ENCODE measurements at regions not wholly inside any gene's neighbourhood (a gene's known extent, or its start where the extent isn't known, plus 50 kb on each side); places are given as distances from the start of the nearest gene placed in this dataset.
A peak's percentile ranks its signal among the peaks of the same experiment; 100 is the strongest.

- H3K4me3 Mint-ChIP-seq: no peak overlapping the region
- DNase-seq (ENCODE audit: low spot score): no peak
Observed at GRCh38 chr9:96136992-96137670, 164.8 kb downstream of the HSD17B3 start.

GRCh38 chr9:96135753-96136290, 166.2 kb downstream of the HSD17B3 start:
- no peak overlapping the region for H3K27ac Mint-ChIP-seq
- DNase-seq (ENCODE audit: low spot score): no peak
- intact Hi-C loops (cut with micrococcal nuclease): no loop called here
- peaks cover 9% of the 10 kb centered on the region for H3K27me3 Mint-ChIP-seq (ENCODE audit: insufficient read depth)
- peaks cover 15% of the 10 kb centered on the region for H3K4me1 Mint-ChIP-seq (ENCODE audit: low read depth)
- H3K9me3 Mint-ChIP-seq: no peaks in the 10 kb centered on the region
- no peak overlapping the region for H3K4me3 Mint-ChIP-seq
- H3K36me3 Mint-ChIP-seq (ENCODE audit: low read depth): no peaks in the 10 kb centered on the region

More at GRCh38 chr9:96136992-96137670, 164.8 kb downstream of the HSD17B3 start:
- Mint-ChIP-seq H3K9me3 (no peaks in the 10 kb centered on the region), H3K27ac (peak overlapping the region; percentile 13), H3K4me1 (ENCODE audit: low read depth) (peaks cover 15% of the 10 kb centered on the region), H3K27me3 (ENCODE audit: insufficient read depth) (peaks cover 8% of the 10 kb centered on the region), H3K36me3 (ENCODE audit: low read depth) (no peaks in the 10 kb centered on the region)
- intact Hi-C loops (cut with micrococcal nuclease): no loop called here

GRCh38 chr9:96135076-96135752, 166.8 kb downstream of the HSD17B3 start:
- intact Hi-C loops (cut with micrococcal nuclease): no loop called here
- H3K4me3 Mint-ChIP-seq: no peak overlapping the region
- H3K36me3 Mint-ChIP-seq (ENCODE audit: low read depth): no peaks in the 10 kb centered on the region
- DNase-seq (ENCODE audit: low spot score): no peak
- peaks cover 12% of the 10 kb centered on the region for H3K27me3 Mint-ChIP-seq (ENCODE audit: insufficient read depth)
- H3K4me1 Mint-ChIP-seq (ENCODE audit: low read depth): peaks cover 15% of the 10 kb centered on the region
- no peak overlapping the region for H3K27ac Mint-ChIP-seq
- no peaks in the 10 kb centered on the region for H3K9me3 Mint-ChIP-seq

- peaks cover 15% of the 10 kb centered on the region for H3K4me1 Mint-ChIP-seq (ENCODE audit: low read depth)
Observed at GRCh38 chr9:96133321-96134021, 168.5 kb downstream of the HSD17B3 start.

GRCh38 chr9:96131825-96132224, 170.2 kb downstream of the HSD17B3 start:
- Mint-ChIP-seq H3K36me3 (ENCODE audit: low read depth) (no peaks in the 10 kb centered on the region), H3K4me3 (no peak overlapping the region), H3K27ac (no peak overlapping the region), H3K4me1 (ENCODE audit: low read depth) (peaks cover 8% of the 10 kb centered on the region), H3K27me3 (ENCODE audit: insufficient read depth) (peaks cover 15% of the 10 kb centered on the region), H3K9me3 (no peaks in the 10 kb centered on the region)
- intact Hi-C loops (cut with micrococcal nuclease): no loop called here
- DNase-seq (ENCODE audit: low spot score): no peak

More at GRCh38 chr9:96133321-96134021, 168.5 kb downstream of the HSD17B3 start:
- no peak overlapping the region for H3K27ac Mint-ChIP-seq
- no peak overlapping the region for H3K4me3 Mint-ChIP-seq
- DNase-seq (ENCODE audit: low spot score): no peak
- no peaks in the 10 kb centered on the region for H3K9me3 Mint-ChIP-seq
- no peaks in the 10 kb centered on the region for H3K36me3 Mint-ChIP-seq (ENCODE audit: low read depth)
- intact Hi-C loops (cut with micrococcal nuclease): no loop called here
- H3K27me3 Mint-ChIP-seq (ENCODE audit: insufficient read depth): peaks cover 14% of the 10 kb centered on the region

GRCh38 chr9:96130970-96131369, 171.0 kb downstream of the HSD17B3 start:
- no peak for DNase-seq (ENCODE audit: low spot score)
- no peak overlapping the region for H3K27ac Mint-ChIP-seq
- H3K27me3 Mint-ChIP-seq (ENCODE audit: insufficient read depth): peaks cover 15% of the 10 kb centered on the region
- H3K36me3 Mint-ChIP-seq (ENCODE audit: low read depth): no peaks in the 10 kb centered on the region
- no peak overlapping the region for H3K4me3 Mint-ChIP-seq
- intact Hi-C loops (cut with micrococcal nuclease): no loop called here
- peaks cover 7% of the 10 kb centered on the region for H3K4me1 Mint-ChIP-seq (ENCODE audit: low read depth)
- H3K9me3 Mint-ChIP-seq: no peaks in the 10 kb centered on the region

- peaks cover 15% of the 10 kb centered on the region for H3K27me3 Mint-ChIP-seq (ENCODE audit: insufficient read depth)
- H3K36me3 Mint-ChIP-seq (ENCODE audit: low read depth): no peaks in the 10 kb centered on the region
- no peaks in the 10 kb centered on the region for H3K4me1 Mint-ChIP-seq (ENCODE audit: low read depth)
- DNase-seq (ENCODE audit: low spot score): no peak
- no peak overlapping the region for H3K4me3 Mint-ChIP-seq
- H3K27ac Mint-ChIP-seq: no peak overlapping the region
- intact Hi-C loops (cut with micrococcal nuclease): no loop called here
- H3K9me3 Mint-ChIP-seq: no peaks in the 10 kb centered on the region
Observed at GRCh38 chr9:96129747-96130146, 172.2 kb downstream of the HSD17B3 start.

GRCh38 chr9:96128880-96129279, 173.1 kb downstream of the HSD17B3 start:
- Mint-ChIP-seq H3K36me3 (ENCODE audit: low read depth) (no peaks in the 10 kb centered on the region), H3K9me3 (no peaks in the 10 kb centered on the region), H3K27ac (no peak overlapping the region), H3K4me3 (no peak overlapping the region), H3K27me3 (ENCODE audit: insufficient read depth) (peaks cover 15% of the 10 kb centered on the region), H3K4me1 (ENCODE audit: low read depth) (no peaks in the 10 kb centered on the region)
- intact Hi-C loops (cut with micrococcal nuclease): no loop called here
- DNase-seq (ENCODE audit: low spot score): no peak

- H3K4me3 Mint-ChIP-seq: no peak overlapping the region
- H3K27me3 Mint-ChIP-seq (ENCODE audit: insufficient read depth): peaks cover 9% of the 10 kb centered on the region
- intact Hi-C loops (cut with micrococcal nuclease): no loop called here
- H3K4me1 Mint-ChIP-seq (ENCODE audit: low read depth): peaks cover 3% of the 10 kb centered on the region
- H3K36me3 Mint-ChIP-seq (ENCODE audit: low read depth): no peaks in the 10 kb centered on the region
- no peaks in the 10 kb centered on the region for H3K9me3 Mint-ChIP-seq
- no peak for DNase-seq (ENCODE audit: low spot score)
- H3K27ac Mint-ChIP-seq: no peak overlapping the region
Observed at GRCh38 chr9:96126321-96126881, 175.6 kb downstream of the HSD17B3 start.

GRCh38 chr9:96125624-96126023, 176.4 kb downstream of the HSD17B3 start:
- Mint-ChIP-seq H3K27me3 (ENCODE audit: insufficient read depth) (peaks cover 11% of the 10 kb centered on the region), H3K27ac (no peak overlapping the region), H3K4me3 (no peak overlapping the region), H3K4me1 (ENCODE audit: low read depth) (peaks cover 11% of the 10 kb centered on the region), H3K9me3 (no peaks in the 10 kb centered on the region), H3K36me3 (ENCODE audit: low read depth) (no peaks in the 10 kb centered on the region)
- intact Hi-C loops (cut with micrococcal nuclease): no loop called here
- no peak for DNase-seq (ENCODE audit: low spot score)

GRCh38 chr9:96122751-96123150, 179.2 kb downstream of the HSD17B3 start:
- peaks cover 21% of the 10 kb centered on the region for H3K4me1 Mint-ChIP-seq (ENCODE audit: low read depth)
- no peaks in the 10 kb centered on the region for H3K9me3 Mint-ChIP-seq
- intact Hi-C loops (cut with micrococcal nuclease): no loop called here
- H3K27me3 Mint-ChIP-seq (ENCODE audit: insufficient read depth): peaks cover 11% of the 10 kb centered on the region
- no peaks in the 10 kb centered on the region for H3K36me3 Mint-ChIP-seq (ENCODE audit: low read depth)
- no peak for DNase-seq (ENCODE audit: low spot score)
- no peak overlapping the region for H3K4me3 Mint-ChIP-seq
- no peak overlapping the region for H3K27ac Mint-ChIP-seq

- peaks cover 26% of the 10 kb centered on the region for H3K4me1 Mint-ChIP-seq (ENCODE audit: low read depth)
- H3K9me3 Mint-ChIP-seq: no peaks in the 10 kb centered on the region
- no peak overlapping the region for H3K27ac Mint-ChIP-seq
- peaks cover 11% of the 10 kb centered on the region for H3K27me3 Mint-ChIP-seq (ENCODE audit: insufficient read depth)
- intact Hi-C loops (cut with micrococcal nuclease): no loop called here
- DNase-seq (ENCODE audit: low spot score): no peak
- no peak overlapping the region for H3K4me3 Mint-ChIP-seq
- H3K36me3 Mint-ChIP-seq (ENCODE audit: low read depth): no peaks in the 10 kb centered on the region
Observed at GRCh38 chr9:96122282-96122681, 179.7 kb downstream of the HSD17B3 start.

- Mint-ChIP-seq H3K27me3 (ENCODE audit: insufficient read depth) (peaks cover 11% of the 10 kb centered on the region), H3K4me3 (no peak overlapping the region), H3K36me3 (ENCODE audit: low read depth) (no peaks in the 10 kb centered on the region), H3K9me3 (no peaks in the 10 kb centered on the region), H3K4me1 (ENCODE audit: low read depth) (peaks cover 27% of the 10 kb centered on the region), H3K27ac (no peak overlapping the region)
- DNase-seq (ENCODE audit: low spot score): no peak
- intact Hi-C loops (cut with micrococcal nuclease): no loop called here
Observed at GRCh38 chr9:96121136-96121535, 180.8 kb downstream of the HSD17B3 start.
